Neural progenitor cell (in vitro differentiated cells): ENCODE measurements at regions not wholly inside any gene's neighbourhood (a gene's known extent, or its start where the extent isn't known, plus 50 kb on each side); places are given as distances from the start of the nearest gene placed in this dataset.

ENCODE experiments used
- DNase-seq: peaks from one replicate; pipeline ENCODE4 v3.0.0-alpha.2; 2016; ENCODE audit warnings: low spot score
- H2AFZ ChIP-seq: fragments of 200-600 bp; sonication (generic); replicated peaks from 2 replicates; pipeline ENCODE4 v1.6.1; 2016; ENCODE audit warnings: antibody characterized with exemption
- H3F3A ChIP-seq: fragments of 200-600 bp; sonication (generic); 2 replicates; pipeline ENCODE4 v1.6.1; 2016; ENCODE audit warnings: antibody characterized with exemption, low read depth
- H3K27ac ChIP-seq: fragments of 200-600 bp; sonication (generic); 2 replicates; pipeline ENCODE4 v1.5.1; 2016; ENCODE audit warnings: mild to moderate bottlenecking
- H3K27me3 ChIP-seq: fragments of 200-600 bp; sonication (generic); 2 replicates; pipeline ENCODE4 v1.6.1; 2016; ENCODE audit warnings: mild to moderate bottlenecking, moderate library complexity
- H3K36me3 ChIP-seq: fragments of 200-600 bp; sonication (generic); 2 replicates; pipeline ENCODE4 v1.5.1; 2016
- H3K4me1 ChIP-seq: fragments of 200-600 bp; sonication (generic); 2 replicates; pipeline ENCODE4 v1.6.1; 2016; ENCODE audit warnings: mixed run types
- H3K4me2 ChIP-seq: fragments of 200-600 bp; sonication (generic); 2 replicates; pipeline ENCODE4 v1.6.1; 2016
- H3K4me3 ChIP-seq: fragments of 200-600 bp; sonication (generic); 2 replicates; pipeline ENCODE4 v1.5.1; 2016
- H3K79me2 ChIP-seq: fragments of 200-600 bp; sonication (generic); 2 replicates; pipeline ENCODE4 v1.6.1; 2016; ENCODE audit warnings: low read depth
- H3K9ac ChIP-seq: fragments of 200-600 bp; sonication (generic); 2 replicates; pipeline ENCODE4 v1.6.1; 2016
- H3K9me3 ChIP-seq: fragments of 200-600 bp; sonication (generic); 2 replicates; pipeline ENCODE4 v1.5.1; 2016; ENCODE audit warnings: low read depth
- H4K20me1 ChIP-seq: fragments of 200-600 bp; sonication (generic); 2 replicates; pipeline ENCODE4 v1.6.1; 2016; ENCODE audit warnings: low read depth
- H3K27ac Mint-ChIP-seq: 3 replicates; pipeline ENCODE4 v1.8.0; 2021; ENCODE audit warnings: mixed read lengths
- H3K27me3 Mint-ChIP-seq: 2 replicates; pipeline ENCODE4 v1.8.0; 2022; ENCODE audit warnings: low read depth, mild to moderate bottlenecking, inconsistent platforms, moderate library complexity, mixed read lengths; ENCODE audit not compliant: insufficient read depth
- H3K36me3 Mint-ChIP-seq: 3 replicates; pipeline ENCODE4 v1.8.0; 2021; ENCODE audit warnings: mixed read lengths
- H3K4me1 Mint-ChIP-seq: 3 replicates; pipeline ENCODE4 v1.8.0; 2021; ENCODE audit warnings: mixed read lengths
- H3K4me3 Mint-ChIP-seq: 3 replicates; pipeline ENCODE4 v1.8.0; 2021; ENCODE audit warnings: mild to moderate bottlenecking, moderate library complexity, mixed read lengths
- H3K9me3 Mint-ChIP-seq: 3 replicates; pipeline ENCODE4 v1.8.0; 2020; ENCODE audit warnings: mixed read lengths
- CTCF ChIP-seq: fragments of 200-600 bp; sonication (generic); IDR thresholded peaks from 2 replicates; pipeline ENCODE4 v1.5.1; 2017; ENCODE audit warnings: antibody characterized with exemption, mild to moderate bottlenecking
- EZH2 ChIP-seq: fragments of 200-600 bp; sonication (generic); IDR thresholded peaks from 2 replicates; pipeline ENCODE4 v1.6.1; 2017; ENCODE audit warnings: antibody characterized with exemption, mild to moderate bottlenecking, moderate library complexity
- EZH2phosphoT487 ChIP-seq: fragments of 200-600 bp; sonication (generic); IDR thresholded peaks from 2 replicates; pipeline ENCODE4 v1.6.1; 2017; ENCODE audit warnings: antibody characterized with exemption

GRCh38 chr15:93708724-93709445, 522.5 kb upstream of the MCTP2 start:
- peaks cover 1% of the 10 kb centered on the region for H3K9me3 Mint-ChIP-seq
- Histone ChIP-seq H3K27me3 (no peaks in the 10 kb centered on the region), H3K9me3 (no peaks in the 10 kb centered on the region), H3K4me1 (peaks cover 4% of the 10 kb centered on the region), H3K9ac (no peak overlapping the region), H3F3A (no peaks in the 10 kb centered on the region), H3K27ac (no peak overlapping the region), H3K79me2 (no peaks in the 10 kb centered on the region), H4K20me1 (no peaks in the 10 kb centered on the region), H3K36me3 (no peaks in the 10 kb centered on the region), H3K4me3 (no peak overlapping the region), H2AFZ (no peak overlapping the region), H3K4me2 (no peak overlapping the region)
- DNase-seq, result no peak
- H3K27ac Mint-ChIP-seq, result no peak overlapping the region
- H3K27me3 Mint-ChIP-seq, result no peaks in the 10 kb centered on the region
- H3K36me3 Mint-ChIP-seq, result no peaks in the 10 kb centered on the region
- H3K4me3 Mint-ChIP-seq, result no peak overlapping the region
- TF ChIP-seq EZH2 (no peak), EZH2phosphoT487 (no peak), CTCF (no peak)
- peaks cover 6% of the 10 kb centered on the region for H3K4me1 Mint-ChIP-seq

DNA sequence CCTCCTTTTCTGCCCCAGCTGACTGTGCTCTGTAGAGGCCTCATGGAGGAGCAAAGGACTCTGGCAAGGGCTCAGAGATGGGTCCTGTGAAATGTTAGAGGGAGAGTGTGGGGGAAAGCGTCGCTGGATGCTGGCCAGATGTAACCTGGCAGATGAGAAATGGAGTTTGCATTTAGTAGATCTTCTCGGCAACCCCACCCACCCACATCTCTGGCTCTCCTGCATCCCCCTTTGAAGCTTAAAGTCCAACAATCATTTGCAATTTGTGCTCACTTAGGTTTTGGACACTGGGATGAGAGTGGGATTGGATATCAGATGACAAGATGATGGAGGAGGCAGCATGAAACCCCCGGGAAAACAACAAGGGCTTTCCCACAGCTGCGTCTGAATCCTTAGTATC, 523.6 kb upstream of the MCTP2 start:
- Histone ChIP-seq H3F3A (no peaks in the 10 kb centered on the region), H3K4me2 (no peak overlapping the region), H3K9me3 (no peaks in the 10 kb centered on the region), H3K27me3 (no peaks in the 10 kb centered on the region), H3K27ac (no peak overlapping the region), H3K36me3 (no peaks in the 10 kb centered on the region), H3K4me1 (peaks cover 4% of the 10 kb centered on the region), H3K79me2 (no peaks in the 10 kb centered on the region), H4K20me1 (no peaks in the 10 kb centered on the region), H2AFZ (no peak overlapping the region), H3K4me3 (no peak overlapping the region), H3K9ac (no peak overlapping the region)
- Mint-ChIP-seq H3K27ac (no peak overlapping the region), H3K4me3 (no peak overlapping the region), H3K27me3 (no peaks in the 10 kb centered on the region), H3K36me3 (peaks cover 4% of the 10 kb centered on the region), H3K4me1 (peaks cover 6% of the 10 kb centered on the region), H3K9me3 (peaks cover 7% of the 10 kb centered on the region)
- TF ChIP-seq EZH2 (no peak), EZH2phosphoT487 (no peak), CTCF (no peak)
- no peak for DNase-seq

GRCh38 chr15:93706495-93707292, 524.7 kb upstream of the MCTP2 start:
- Mint-ChIP-seq H3K4me1 (peaks cover 6% of the 10 kb centered on the region), H3K27me3 (no peaks in the 10 kb centered on the region)
- no peaks in the 10 kb centered on the region for H3K27me3 ChIP-seq

More at GRCh38 chr15:93706495-93707292, 524.7 kb upstream of the MCTP2 start:
- Histone ChIP-seq H3F3A (no peaks in the 10 kb centered on the region), H3K27ac (no peak overlapping the region), H4K20me1 (no peaks in the 10 kb centered on the region), H2AFZ (no peak overlapping the region), H3K9ac (no peak overlapping the region), H3K79me2 (no peaks in the 10 kb centered on the region), H3K4me3 (no peak overlapping the region), H3K4me1 (peaks cover 4% of the 10 kb centered on the region), H3K36me3 (no peaks in the 10 kb centered on the region), H3K4me2 (no peak overlapping the region), H3K9me3 (no peaks in the 10 kb centered on the region)
- Mint-ChIP-seq H3K36me3 (peaks cover 4% of the 10 kb centered on the region), H3K9me3 (peaks cover 9% of the 10 kb centered on the region), H3K4me3 (no peak overlapping the region), H3K27ac (no peak overlapping the region)
- no peak for DNase-seq
- TF ChIP-seq EZH2phosphoT487 (no peak), CTCF (no peak), EZH2 (no peak)
